ENCODE measurements at regions not wholly inside any gene's neighbourhood (a gene's known extent, or its start where the extent isn't known, plus 50 kb on each side); places are given as distances from the start of the nearest gene placed in this dataset.
"Not testable (repeated sequence)": the region's sequence is repeated elsewhere in the genome, so short reads cannot be mapped to it uniquely, and the experiment has no call there.

DNA sequence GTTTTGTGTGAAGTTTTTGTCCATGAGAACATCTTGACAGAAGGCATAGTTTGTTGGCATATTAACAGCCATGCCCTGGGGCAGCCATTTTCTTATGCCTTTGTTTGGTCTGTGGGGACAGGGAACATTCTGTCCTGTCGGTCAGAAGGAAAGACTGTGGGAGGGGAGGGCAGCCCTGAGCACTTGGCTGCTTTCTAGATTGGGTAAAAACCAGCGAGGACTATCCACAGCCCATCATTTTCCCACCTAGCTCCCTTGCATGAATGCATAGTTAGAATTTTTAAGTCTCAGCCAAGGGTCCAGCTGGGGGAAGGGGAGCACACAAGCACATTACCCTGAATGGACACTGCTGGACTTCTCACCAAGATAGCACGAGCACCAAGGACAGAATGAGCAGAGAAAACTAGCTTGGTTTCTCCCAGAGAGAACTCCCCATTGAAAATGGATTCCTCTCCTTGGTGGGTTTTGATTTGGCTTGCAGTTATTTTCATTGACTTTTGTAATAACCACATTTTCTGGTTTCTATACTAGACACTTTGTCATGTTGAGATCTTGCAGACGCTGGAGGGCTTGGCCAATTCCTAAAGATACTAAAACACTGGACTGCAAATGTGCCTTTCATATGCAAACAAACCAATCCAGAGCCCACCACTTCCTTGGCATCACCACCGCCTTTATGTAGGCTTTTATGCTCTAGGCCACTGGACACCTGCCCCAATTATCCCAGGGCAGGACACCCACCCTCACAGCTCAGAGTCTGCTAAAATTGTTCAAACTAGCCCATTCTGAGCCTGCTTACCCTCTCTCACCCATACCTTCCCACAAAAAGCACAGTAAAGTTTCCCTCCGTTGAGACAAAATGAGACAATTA is 129.9 kb downstream of the BOD1 start:
- CTCF ChIA-PET, result interaction anchor here (0.7 kb wide), 1 partner anchor 11 kb away, joined by 3 read pairs; no protein-coding TSS in a partner anchor

DNA sequence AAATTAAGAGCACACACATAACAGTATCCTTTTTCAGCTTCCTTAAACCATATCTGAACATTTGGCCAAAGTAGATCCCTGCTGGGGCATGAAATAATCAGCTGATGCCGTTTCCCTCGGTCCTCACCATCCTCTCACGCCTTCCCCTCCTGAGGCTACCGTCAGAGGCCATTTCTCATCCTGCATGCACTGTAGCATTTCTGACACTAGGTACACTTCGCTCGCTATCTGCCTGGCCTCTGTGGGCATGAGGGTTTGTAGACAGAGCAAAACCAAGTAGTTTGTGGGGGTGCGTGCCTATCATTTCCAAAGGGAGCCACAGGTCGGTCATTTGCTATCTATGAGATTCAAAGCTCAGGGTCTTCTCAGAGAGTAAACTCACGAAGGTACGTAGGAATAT is 131.9 kb downstream of the BOD1 start:
- CTCF ChIA-PET, result interaction anchor here (0.8 kb wide), 1 partner anchor 27 kb away, joined by 3 read pairs; no protein-coding TSS in a partner anchor
- intact Hi-C loops (cut with micrococcal nuclease), result no loop called here

More for the DNA sequence above, 129.9 kb downstream of the BOD1 start:
- Mint-ChIP-seq H3K9me3 (no peaks in the 10 kb centered on the region), H3K36me3 (ENCODE audit: low read depth) (no peaks in the 10 kb centered on the region), H3K4me3 (no peak overlapping the region), H3K27ac (no peak overlapping the region), H3K4me1 (ENCODE audit: low read depth) (no peaks in the 10 kb centered on the region), H3K27me3 (ENCODE audit: low read depth) (peaks cover 7% of the 10 kb centered on the region)
- intact Hi-C loops (cut with micrococcal nuclease), result no loop called here
- DNase-seq, result no peak

DNA sequence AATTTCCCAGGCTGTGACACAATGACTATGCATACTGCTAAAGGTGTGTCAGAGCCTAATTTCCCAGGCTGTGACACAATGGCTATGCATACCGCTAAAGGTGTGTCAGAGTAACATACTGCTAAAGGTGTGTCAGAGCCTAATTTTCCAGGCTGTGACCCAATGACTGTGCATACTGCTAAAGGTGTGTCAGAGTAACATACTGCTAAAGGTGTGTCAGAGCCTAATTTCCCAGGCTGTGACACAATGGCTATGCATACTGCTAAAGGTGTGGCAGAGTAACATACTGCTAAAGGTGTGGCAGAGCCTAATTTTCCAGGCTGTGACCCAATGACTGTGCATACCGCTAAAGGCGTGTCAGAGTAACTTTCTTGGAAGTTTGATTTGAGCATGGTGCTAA is 132.9 kb downstream of the BOD1 start:
- CTCF ChIA-PET; H3K4me3 Mint-ChIP-seq; H3K27ac Mint-ChIP-seq; H3K27me3 Mint-ChIP-seq (ENCODE audit: low read depth); DNase-seq; H3K4me1 Mint-ChIP-seq (ENCODE audit: low read depth); H3K36me3 Mint-ChIP-seq (ENCODE audit: low read depth); intact Hi-C loops (cut with micrococcal nuclease); H3K9me3 Mint-ChIP-seq: not testable (repeated sequence)

More for the DNA sequence above, 131.9 kb downstream of the BOD1 start:
- Mint-ChIP-seq H3K9me3 (no peaks in the 10 kb centered on the region), H3K27me3 (ENCODE audit: low read depth) (peaks cover 4% of the 10 kb centered on the region), H3K27ac (no peak overlapping the region), H3K36me3 (ENCODE audit: low read depth) (no peaks in the 10 kb centered on the region), H3K4me3 (no peak overlapping the region), H3K4me1 (ENCODE audit: low read depth) (no peaks in the 10 kb centered on the region)
- DNase-seq, result no peak

- Mint-ChIP-seq H3K36me3 (ENCODE audit: low read depth) (no peaks in the 10 kb centered on the region), H3K9me3 (no peaks in the 10 kb centered on the region), H3K4me3 (no peak overlapping the region), H3K4me1 (ENCODE audit: low read depth) (no peaks in the 10 kb centered on the region), H3K27ac (no peak overlapping the region), H3K27me3 (ENCODE audit: low read depth) (peaks cover 6% of the 10 kb centered on the region)
- DNase-seq, result no peak
- intact Hi-C loops (cut with micrococcal nuclease), result no loop called here
- CTCF ChIA-PET, result no interaction called here
These were observed 133.3 kb downstream of the BOD1 start for GRCh38 chr5:173483160-173483559.

GRCh38 chr5:173481821-173482220 is 134.6 kb downstream of the BOD1 start:
- intact Hi-C loops (cut with micrococcal nuclease), result no loop called here
- H3K4me1 Mint-ChIP-seq (ENCODE audit: low read depth), result no peaks in the 10 kb centered on the region

DNA sequence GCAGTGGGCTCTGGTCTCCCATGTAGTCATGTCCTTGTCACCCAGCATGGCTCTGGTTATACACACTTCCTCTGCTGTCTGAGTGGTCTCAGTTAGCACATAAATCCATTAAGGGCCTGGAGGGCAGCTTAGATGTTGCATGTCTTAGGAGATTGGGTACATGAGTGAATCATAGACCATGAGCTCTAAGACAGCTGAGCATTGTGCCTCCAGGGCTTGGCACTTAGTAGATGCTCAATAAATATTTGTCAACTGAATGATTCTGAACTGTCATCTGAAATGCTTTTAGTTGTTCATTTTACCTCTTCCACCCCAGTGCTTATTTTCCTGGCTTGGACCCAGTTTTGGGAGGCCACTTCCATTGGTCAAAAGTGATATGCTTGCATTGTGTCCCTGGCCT is 135.6 kb downstream of the BOD1 start:
- no peak for DNase-seq
- peaks cover 3% of the 10 kb centered on the region for H3K27me3 Mint-ChIP-seq (ENCODE audit: low read depth)
- CTCF ChIA-PET, result interaction anchor here (1.0 kb wide), 1 partner anchor 9 kb away, joined by 3 read pairs; no protein-coding TSS in a partner anchor
- no peaks in the 10 kb centered on the region for H3K4me1 Mint-ChIP-seq (ENCODE audit: low read depth)
- no peaks in the 10 kb centered on the region for H3K36me3 Mint-ChIP-seq (ENCODE audit: low read depth)
- intact Hi-C loops (cut with micrococcal nuclease), result no loop called here
- no peaks in the 10 kb centered on the region for H3K9me3 Mint-ChIP-seq
- H3K27ac Mint-ChIP-seq, result no peak overlapping the region
- H3K4me3 Mint-ChIP-seq, result no peak overlapping the region

More at GRCh38 chr5:173481821-173482220, 134.6 kb downstream of the BOD1 start:
- no peak for DNase-seq
- H3K27ac Mint-ChIP-seq, result no peak overlapping the region
- CTCF ChIA-PET, result no interaction called here
- no peaks in the 10 kb centered on the region for H3K36me3 Mint-ChIP-seq (ENCODE audit: low read depth)
- no peaks in the 10 kb centered on the region for H3K9me3 Mint-ChIP-seq
- no peak overlapping the region for H3K4me3 Mint-ChIP-seq
- peaks cover 6% of the 10 kb centered on the region for H3K27me3 Mint-ChIP-seq (ENCODE audit: low read depth)

DNA sequence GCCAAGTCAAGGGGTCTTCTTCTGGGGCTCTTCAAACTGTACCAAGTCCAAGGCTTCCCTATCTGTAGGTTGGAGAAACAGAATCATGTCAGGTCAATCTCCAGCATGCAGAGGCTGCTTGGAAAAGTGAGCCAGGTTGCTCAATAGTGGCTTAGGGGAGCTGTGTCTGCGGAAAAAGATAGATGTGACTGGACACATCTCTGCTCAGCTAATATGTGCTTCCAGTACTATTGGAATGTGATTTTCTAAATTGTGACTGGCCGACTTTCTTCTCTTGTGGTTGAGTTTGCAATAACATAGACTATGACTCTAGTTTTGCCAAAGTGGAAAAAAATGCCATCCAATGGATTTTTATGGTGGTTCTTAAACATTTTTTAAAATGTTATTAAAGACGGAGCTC is 136.7 kb downstream of the BOD1 start:
- Mint-ChIP-seq H3K27ac (no peak overlapping the region), H3K4me3 (no peak overlapping the region), H3K27me3 (ENCODE audit: low read depth) (peaks cover 3% of the 10 kb centered on the region), H3K36me3 (ENCODE audit: low read depth) (no peaks in the 10 kb centered on the region), H3K9me3 (no peaks in the 10 kb centered on the region), H3K4me1 (ENCODE audit: low read depth) (no peaks in the 10 kb centered on the region)
- intact Hi-C loops (cut with micrococcal nuclease), result no loop called here
- DNase-seq, result no peak
- CTCF ChIA-PET, result no interaction called here

DNA sequence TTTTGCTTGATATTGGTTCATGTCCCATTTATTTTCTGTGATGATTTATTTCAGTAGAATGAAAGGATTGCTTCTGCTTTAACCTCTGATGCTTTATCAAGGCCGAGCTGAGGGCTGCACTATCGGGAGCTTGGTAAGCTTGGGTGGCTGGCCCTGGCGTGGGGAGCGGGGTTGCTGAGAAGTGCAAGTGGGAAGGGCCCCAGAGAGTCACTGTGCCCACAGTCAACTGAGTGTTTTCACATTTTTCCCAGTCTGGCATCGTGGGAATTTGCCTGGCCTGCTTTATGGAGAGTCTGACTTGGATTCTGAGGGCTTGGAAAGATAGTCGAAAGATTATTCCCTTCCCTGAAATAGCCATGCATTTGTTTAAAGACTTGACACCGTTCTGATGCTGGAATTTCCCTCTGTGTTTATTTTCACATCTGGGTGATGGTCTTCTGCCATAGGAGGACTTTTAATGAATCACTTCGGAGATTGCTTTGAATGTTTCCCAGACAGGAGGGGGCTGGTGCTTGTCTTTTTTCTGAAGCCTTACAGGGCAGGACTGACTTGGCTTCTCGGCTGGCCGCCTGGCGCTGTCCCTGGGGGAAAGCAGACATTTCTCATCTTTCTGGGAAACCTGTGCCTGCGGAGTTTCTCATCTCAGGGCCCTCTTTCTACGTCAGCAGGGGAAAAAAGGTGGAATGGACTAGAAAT is 139.0 kb downstream of the BOD1 start:
- CTCF ChIA-PET, result no interaction called here
- intact Hi-C loops (cut with micrococcal nuclease), result no loop called here
- DNase-seq, result no peak
- Mint-ChIP-seq H3K27me3 (ENCODE audit: low read depth) (peaks cover 3% of the 10 kb centered on the region), H3K27ac (no peak overlapping the region), H3K4me1 (ENCODE audit: low read depth) (no peaks in the 10 kb centered on the region), H3K4me3 (no peak overlapping the region), H3K36me3 (ENCODE audit: low read depth) (no peaks in the 10 kb centered on the region), H3K9me3 (no peaks in the 10 kb centered on the region)

DNA sequence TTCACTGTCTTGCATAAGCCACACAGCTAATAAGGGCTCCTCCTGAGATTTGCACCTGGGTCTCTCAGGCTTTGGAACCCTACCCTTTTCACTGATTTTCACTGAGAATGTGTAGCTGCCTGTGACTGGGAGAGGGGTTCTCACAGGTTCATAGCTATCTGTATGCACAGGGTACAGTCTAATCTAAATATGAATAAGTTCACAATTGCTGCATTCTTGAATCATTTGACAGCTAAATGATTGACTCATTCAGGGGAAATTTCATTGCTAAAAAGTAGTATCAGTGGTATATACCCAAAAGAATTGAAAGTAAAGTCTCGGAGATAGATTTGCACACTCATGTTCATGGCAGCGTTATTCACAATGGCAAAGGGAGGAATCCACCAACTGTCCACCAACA is 140.7 kb downstream of the BOD1 start:
- Mint-ChIP-seq H3K9me3 (no peaks in the 10 kb centered on the region), H3K36me3 (ENCODE audit: low read depth) (no peaks in the 10 kb centered on the region), H3K4me1 (ENCODE audit: low read depth) (no peaks in the 10 kb centered on the region), H3K27ac (no peak overlapping the region), H3K4me3 (no peak overlapping the region), H3K27me3 (ENCODE audit: low read depth) (peaks cover 3% of the 10 kb centered on the region)
- no peak for DNase-seq
- CTCF ChIA-PET, result interaction anchor here (1.2 kb wide), 1 partner anchor 12 kb away, joined by 3 read pairs; no protein-coding TSS in a partner anchor
- intact Hi-C loops (cut with micrococcal nuclease), result no loop called here

DNA sequence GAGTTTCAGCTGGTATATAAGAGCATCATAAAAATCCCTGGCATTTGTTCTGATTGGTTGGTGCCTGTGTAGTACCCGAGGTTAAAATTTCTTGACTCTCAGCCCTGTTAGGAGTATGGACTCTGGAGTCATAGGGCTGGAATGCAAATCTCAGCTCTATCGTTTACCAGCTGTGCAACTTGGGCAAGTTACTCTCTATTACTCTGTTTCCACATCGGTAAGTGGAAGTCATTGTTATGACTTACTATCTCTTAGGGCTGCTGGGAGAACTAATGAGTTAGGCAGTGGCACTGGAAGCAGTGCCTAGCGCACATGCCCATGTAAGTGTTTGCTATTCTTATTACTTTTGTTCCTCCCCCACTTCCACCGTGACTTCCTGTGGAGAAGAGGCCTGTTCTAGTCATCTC is 141.6 kb downstream of the BOD1 start:
- no peak overlapping the region for H3K27ac Mint-ChIP-seq
- H3K4me3 Mint-ChIP-seq, result no peak overlapping the region
- no peaks in the 10 kb centered on the region for H3K9me3 Mint-ChIP-seq
- CTCF ChIA-PET, result interaction anchor here (1.2 kb wide), 1 partner anchor 12 kb away, joined by 3 read pairs; no protein-coding TSS in a partner anchor
- no peaks in the 10 kb centered on the region for H3K4me1 Mint-ChIP-seq (ENCODE audit: low read depth)
- peaks cover 3% of the 10 kb centered on the region for H3K27me3 Mint-ChIP-seq (ENCODE audit: low read depth)
- intact Hi-C loops (cut with micrococcal nuclease), result no loop called here
- DNase-seq, result no peak
- no peaks in the 10 kb centered on the region for H3K36me3 Mint-ChIP-seq (ENCODE audit: low read depth)

GRCh38 chr5:173473288-173473687 is 143.2 kb downstream of the BOD1 start:
- CTCF ChIA-PET, result no interaction called here
- Mint-ChIP-seq H3K27ac (no peak overlapping the region), H3K27me3 (ENCODE audit: low read depth) (peaks cover 3% of the 10 kb centered on the region), H3K4me1 (ENCODE audit: low read depth) (no peaks in the 10 kb centered on the region), H3K9me3 (no peaks in the 10 kb centered on the region), H3K36me3 (ENCODE audit: low read depth) (no peaks in the 10 kb centered on the region), H3K4me3 (no peak overlapping the region)
- intact Hi-C loops (cut with micrococcal nuclease), result no loop called here
- no peak for DNase-seq

DNA sequence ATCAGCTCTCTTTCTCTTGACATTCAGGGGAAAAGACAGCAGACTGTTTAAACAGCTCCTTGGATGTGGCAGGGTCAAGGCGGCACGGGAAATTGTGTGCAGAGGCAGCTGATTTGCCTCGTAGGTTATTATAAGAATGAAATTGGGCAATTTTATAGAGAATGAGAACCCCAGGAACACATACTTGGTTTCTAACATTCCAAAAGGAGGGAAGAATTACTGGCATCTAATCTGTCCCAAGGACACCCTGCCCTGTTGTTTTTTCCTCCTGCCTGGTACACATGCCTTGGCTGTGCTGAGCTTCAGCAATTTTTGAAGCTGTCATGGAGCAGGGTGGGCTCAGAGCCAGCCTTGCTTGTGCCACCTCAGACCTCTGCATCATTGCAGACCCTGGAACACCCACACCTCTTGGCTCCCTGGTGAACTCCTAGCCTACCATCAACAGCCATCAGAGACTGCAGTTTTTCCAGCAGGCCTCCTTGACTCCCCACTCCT is 143.6 kb downstream of the BOD1 start:
- Mint-ChIP-seq H3K27ac (no peak overlapping the region), H3K4me1 (ENCODE audit: low read depth) (no peaks in the 10 kb centered on the region), H3K27me3 (ENCODE audit: low read depth) (peaks cover 5% of the 10 kb centered on the region), H3K4me3 (no peak overlapping the region), H3K36me3 (ENCODE audit: low read depth) (no peaks in the 10 kb centered on the region), H3K9me3 (no peaks in the 10 kb centered on the region)
- CTCF ChIA-PET, result interaction anchor here (1.0 kb wide), 1 partner anchor 8 kb away, joined by 3 read pairs; no protein-coding TSS in a partner anchor
- intact Hi-C loops (cut with micrococcal nuclease), result no loop called here
- DNase-seq, result no peak
